GM21367 (cell line): ENCODE measurements at regions not wholly inside any gene's neighbourhood (a gene's known extent, or its start where the extent isn't known, plus 50 kb on each side); places are given as distances from the start of the nearest gene placed in this dataset.
"Not testable (repeated sequence)": the region's sequence is repeated elsewhere in the genome, so short reads cannot be mapped to it uniquely, and the experiment has no call there.

Experiments
- ATAC-seq: cut with Tn5 transposase; IDR thresholded peaks from one replicate; pipeline ENCODE4 v1.9.1; 2021; ENCODE audit not compliant: unreplicated experiment

DNA sequence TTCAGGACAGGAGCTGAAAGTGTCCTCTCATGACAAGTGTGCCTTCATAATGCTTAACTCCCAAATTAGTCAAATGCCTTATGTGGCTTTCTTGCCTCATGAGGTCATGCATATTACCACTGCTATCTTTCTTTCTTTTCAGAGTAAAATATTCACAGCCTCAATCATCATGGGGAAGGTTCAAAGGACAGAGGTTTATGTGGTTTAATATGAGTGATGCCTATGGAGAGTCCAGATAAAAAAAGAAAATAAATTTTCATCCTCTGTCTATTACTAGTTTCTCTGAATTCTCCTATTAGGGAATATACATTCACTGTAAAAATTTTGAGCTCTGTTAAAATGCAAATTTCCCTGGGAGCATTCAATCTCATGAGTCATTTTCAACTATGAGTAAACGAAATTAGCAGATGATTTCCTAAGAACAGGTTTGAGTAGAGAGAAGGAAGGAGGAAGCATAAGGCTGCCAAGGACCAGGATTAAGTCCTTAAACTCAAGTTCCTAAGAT lies 396.9 kb upstream of the ADGRB3 start:
- no peak for ATAC-seq

DNA sequence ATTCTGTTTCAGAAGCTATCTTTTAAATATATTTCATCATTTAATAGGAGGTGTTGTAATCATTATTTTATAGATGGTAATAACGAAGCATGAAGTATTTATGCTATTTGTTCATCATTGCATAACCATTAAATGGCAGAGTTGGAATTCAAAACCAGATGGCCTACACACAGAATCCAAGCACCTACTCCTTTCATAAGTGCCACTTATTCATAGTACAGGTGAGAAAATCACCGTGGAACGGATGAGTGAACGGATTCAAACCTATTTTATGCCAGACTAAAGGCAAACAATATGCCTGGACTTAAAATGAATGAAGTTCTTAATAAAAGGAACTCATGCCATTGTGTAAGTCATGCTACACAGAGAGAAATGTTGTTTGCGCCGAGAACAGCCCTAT lies 397.9 kb upstream of the ADGRB3 start:
- no peak for ATAC-seq

DNA sequence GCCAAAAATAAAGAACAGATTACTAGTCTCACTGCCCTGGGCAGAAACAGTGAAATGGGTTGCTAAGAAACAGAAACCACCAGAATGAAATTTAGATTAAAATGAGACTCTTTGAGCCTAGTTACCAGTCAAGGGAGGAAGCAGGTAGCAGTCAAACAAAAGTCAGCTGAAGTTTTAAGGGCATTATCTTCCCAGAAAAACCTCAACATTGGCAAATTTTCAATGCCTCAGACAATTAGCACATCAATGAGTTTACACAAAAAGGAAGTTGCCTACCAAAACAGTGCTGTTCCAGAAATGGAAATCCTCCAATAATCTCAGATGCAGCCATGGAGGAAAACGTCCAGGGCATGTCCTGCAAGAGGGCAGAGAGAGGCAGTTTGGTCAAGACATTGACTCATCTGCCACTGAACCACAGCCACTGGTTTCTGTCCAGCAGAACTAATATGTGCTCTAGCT lies 399.7 kb upstream of the ADGRB3 start:
- ATAC-seq, result peak; percentile 44

DNA sequence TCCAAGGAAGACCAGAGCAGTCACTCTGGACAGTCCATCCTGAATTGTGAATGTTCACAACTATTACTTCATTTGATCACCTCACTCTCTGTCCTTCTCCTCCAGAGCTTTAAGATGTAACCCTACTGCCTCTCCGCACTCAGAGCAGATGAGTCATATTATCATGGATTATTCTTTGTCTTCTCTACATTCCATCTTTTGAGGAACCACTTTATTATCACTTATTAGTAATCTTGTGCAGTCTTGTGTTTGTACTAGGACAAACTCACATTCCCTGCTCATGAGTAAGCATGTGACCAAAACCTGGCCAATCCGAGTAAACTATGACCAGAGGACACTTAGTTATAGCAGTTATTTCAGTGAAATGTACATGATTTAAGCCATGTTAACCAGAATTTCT lies 401.5 kb upstream of the ADGRB3 start:
- no peak for ATAC-seq

DNA sequence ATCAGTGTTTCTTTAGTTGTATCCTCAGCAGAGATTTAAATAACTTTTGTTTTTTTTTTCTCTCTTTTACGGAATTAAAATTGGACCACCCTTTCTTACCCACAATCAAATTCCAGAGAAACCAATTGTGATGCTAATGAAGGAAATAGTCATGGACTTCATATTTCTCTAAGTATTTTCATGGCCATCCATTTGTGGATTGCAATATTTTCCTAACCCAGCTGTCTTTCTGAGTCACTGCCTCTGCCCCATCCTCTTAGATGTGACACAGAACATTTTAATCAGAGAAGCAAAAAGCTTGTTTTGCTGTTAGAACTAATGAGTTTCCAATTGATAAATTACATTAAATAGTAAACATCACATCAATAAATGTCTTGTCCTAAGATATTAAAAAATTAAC lies 405.5 kb upstream of the ADGRB3 start:
- no peak for ATAC-seq

DNA sequence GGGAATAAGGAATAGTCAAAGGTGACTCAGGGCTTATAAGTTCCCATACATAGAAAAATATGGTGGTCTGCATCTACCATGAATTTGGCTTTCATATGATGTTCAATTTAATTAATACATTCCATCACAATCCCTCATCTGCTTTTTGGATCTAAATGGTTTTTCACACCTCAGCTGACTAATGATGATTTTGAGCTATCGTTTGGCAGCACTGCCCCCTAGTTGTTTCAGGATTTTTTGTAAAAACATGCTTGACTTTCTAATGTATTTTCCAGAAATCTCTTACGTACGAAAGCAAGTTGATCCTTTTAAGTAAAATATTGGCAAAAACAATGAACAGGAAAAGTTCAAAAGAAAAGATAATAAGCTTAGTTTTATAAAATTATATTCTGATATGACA lies 408.6 kb upstream of the ADGRB3 start:
- ATAC-seq, result no peak

DNA sequence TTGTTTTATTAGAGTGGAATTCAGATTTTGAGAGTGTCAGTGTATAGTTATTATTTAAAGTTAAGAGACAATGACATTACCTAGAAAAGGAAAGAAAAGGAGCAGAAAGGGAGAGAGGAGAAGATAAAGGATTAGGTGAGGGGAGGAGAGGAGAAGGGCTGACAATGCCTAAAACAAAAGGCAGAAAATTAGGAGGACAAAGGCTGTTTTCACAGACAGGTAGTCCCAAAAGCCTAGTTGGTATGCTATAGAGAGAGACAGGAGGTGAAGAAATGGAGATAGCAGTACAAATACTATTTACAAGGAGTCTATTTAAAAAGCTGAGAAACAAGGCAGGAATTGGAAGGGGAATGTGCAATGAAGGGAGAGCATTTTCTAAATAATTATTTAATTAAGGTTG lies 409.4 kb upstream of the ADGRB3 start:
- no peak for ATAC-seq

DNA sequence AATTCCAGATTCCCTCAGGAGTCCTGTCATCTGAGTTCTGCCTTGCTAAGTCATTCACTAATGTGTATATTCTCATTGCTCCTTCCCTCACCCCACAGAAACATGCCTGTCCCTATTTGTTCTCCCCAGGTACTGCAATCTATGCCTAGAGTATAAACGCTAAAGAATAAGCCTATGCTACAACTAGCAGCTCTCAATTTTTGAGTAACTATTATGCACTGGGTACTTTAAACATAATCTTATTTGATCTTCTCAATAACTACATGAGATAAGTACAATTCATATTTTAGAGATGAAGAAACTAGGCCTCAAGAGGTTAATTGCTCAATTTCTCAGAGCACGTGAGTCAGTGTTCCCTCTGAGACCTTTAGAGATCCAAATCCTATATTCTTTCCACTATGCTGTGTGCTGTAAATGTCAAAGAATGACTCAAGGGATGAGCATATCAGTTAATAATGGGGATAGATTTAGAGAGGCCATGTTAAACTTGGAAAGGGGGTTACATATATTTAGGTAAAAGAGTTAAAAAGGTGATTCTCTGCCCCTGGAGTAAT lies 423.8 kb upstream of the ADGRB3 start:
- ATAC-seq, result no peak

DNA sequence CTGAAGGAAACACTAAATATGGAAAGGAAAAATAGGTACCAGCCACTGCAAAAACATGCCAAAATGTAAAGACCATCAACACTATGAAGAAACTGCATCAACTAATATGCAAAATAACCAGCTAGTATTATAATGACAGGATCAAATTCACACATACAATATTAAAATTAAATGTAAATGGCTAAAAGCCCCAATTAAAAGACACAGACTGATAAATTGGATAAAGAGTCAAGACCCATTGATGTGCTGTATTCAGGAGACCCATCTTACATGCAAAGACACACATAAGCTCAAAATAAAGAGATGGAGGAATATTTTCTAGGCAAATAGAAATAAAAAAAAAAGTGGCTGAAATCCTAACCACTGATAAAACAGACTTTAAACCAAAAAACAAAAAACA lies 427.5 kb upstream of the ADGRB3 start:
- not testable (repeated sequence) for ATAC-seq

DNA sequence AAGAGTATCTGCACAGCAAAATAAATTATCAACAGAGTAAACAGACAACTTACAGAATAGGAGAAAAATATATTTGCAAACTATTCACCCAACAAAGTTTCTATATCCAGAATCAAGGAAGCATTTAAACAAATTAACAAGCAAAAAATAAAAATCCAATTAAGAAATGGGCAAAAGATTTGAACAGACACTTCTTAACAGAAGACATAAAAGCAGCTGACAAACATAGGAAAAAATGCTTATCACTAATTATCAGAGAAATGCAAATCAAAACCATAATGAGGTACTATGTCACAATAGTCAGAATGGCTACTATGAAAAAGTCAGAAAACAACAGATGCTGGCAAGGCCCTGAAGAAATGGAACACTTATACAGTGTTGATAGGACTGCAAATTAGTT lies 434.2 kb upstream of the ADGRB3 start:
- no peak for ATAC-seq

DNA sequence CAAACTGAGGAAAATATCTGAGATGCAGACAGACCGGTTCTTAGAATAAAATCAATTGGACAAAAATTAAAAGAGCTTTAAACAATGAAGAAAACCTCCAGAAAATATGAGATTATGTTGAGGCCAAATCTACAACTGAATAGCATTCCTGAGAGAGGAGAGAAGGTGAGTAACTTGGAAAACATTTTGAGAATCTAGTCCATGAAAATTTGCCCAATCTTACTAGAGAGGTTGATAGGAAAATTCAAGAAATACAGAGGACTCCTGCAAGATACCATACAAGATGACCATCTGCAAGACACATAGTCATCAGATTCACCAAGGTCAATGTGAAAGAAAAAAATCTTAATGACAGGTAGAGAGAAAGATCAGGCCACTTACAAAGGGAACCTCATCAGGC lies 437.7 kb upstream of the ADGRB3 start:
- ATAC-seq, result no peak

DNA sequence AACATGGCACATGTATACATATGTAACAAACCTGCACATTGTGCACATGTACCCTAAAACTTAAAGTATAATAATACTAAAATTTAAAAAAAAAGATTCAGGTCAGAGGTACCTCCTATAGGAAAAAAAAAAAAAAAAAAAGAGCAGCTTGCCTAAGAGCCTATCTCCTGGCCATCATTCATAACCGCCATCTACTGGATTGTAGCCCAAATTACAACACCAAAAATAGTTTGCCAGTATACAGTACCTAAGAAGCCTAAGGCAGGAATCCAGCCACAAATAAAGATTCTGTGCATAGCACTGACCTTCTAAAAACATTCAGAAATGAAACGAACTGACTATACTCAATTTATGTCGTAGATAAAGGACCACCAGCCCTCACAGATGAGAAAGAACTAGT lies 438.4 kb upstream of the ADGRB3 start:
- peak; percentile 75 for ATAC-seq

DNA sequence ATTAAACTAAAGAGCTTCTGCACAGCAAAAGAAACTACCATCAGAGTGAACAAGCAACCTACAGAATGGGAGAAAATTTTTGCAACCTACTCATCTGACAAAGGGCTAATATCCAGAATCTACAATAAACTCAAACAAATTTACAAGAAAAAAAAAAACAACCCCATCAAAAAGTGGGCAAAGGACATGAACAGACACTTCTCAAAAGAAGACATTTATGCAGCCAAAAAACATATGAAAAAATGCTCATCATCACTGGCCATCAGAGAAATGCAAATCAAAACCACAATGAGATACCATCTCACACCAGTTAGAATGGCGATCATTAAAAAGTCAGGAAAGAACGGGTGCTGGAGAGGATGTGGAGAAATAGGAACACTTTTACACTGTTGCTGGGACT lies 439.3 kb upstream of the ADGRB3 start:
- ATAC-seq, result not testable (repeated sequence)

DNA sequence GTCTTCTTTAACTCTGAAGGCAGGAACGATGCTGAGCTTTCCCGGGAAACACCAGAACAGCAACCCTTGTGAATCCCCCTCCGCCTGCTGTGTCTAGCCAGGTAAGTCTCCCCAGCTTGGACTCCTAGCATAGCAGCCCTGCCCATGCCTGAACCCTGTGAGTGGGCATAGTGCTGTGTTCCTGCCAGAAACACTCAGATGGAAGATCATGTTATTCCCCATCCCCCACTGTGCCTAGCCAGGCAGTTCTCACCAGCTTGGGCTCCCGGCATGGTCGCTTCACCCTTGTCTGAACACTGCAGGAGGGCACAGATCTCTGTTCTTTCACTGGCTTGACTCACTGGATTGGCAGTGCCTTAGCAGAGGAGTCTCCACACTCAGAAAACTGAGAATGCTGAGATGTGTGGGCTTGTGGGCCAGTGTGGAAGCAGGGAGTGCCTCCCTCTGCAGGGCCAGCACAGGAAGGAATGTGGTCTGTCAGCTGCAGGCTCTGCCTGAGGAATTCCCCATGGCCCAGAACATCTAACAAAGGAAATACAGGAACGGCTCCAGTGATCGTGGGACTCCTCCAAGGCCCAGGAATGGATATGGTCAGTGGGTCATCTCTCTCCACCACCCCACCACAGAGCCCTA lies 440.1 kb upstream of the ADGRB3 start:
- ATAC-seq, result no peak

DNA sequence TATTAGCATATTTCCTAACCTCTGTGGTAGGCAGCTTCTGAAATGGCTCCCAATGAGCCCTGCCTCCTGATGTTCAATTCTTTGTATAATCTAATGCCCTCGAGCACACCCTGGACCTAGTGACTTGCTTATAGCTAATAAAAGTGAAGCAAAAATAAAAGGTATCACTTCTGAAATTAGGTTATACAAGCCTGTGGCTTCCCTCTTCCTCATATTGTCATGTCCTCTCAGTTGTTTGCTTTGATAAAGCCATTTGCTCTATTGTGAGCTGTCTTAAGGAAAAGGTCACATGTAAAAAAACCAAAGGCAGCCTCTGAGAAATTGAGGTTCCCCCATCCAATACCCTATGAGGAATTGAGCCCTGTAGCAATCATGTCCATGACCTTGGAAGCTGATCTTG lies 442.1 kb upstream of the ADGRB3 start:
- ATAC-seq, result no peak

DNA sequence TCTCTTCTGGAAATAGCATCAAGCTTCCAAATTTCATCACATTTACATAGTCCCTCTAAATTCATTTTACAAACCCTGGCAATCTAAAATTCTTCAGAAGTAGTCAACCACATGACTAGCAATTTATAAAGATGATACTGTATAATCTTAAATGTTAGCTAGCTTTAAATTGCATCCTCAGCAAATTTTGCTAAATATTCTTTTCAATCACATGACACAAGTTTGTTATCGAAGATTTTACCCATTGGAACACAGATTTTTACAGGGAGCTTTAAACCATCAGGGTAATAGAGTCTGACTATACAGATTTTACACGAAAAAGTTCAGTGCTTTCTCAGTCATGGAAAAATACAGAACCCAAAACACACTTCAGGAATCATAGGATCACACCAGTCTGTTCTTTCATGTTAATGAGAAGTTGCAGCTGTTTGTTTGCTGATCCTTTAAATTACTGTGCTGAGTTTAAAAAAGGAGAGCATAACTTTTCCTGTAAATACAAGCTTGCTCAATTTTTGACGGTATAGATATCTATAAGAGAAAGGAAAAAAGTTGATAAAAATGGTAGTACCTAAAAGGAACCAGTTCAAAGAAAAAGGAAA lies 445.8 kb upstream of the ADGRB3 start:
- no peak for ATAC-seq

DNA sequence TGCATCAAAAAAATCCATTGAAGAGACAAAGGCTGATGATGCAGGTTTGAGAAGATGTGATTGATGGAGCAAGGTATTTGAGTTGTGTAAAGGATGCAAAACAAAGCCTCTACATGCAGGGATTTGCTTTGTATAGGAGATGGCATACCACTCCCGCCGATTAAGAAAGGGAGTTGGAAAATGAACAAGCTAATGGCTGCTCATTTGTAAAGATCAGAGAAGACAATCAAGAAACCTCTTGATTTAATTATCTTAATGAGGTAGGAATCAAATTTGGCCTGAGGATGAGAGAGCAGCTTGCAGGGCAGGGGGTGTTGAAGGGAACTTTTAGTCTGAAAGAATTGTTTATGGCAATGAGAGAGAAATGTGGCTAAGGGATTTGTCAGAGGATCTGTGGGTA lies 448.2 kb upstream of the ADGRB3 start:
- no peak for ATAC-seq

DNA sequence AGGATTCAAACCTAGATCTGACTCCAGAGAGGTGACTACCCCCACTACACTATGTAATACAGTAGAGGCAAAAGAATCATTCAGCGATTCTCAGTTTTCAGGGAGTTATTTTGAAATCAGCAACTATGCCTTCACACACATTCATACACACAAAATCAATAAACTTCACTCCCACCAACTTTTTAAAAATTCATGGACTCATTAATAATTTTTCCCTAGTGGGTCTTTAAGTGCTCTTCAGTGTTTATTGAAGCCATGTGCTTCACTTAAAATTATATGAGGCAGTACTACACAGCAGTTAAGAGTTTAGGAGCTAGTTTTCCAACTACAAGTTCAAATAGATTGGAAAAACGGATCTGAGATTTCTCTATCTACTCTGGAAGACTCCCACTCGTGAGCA lies 452.7 kb upstream of the ADGRB3 start:
- no peak for ATAC-seq

DNA sequence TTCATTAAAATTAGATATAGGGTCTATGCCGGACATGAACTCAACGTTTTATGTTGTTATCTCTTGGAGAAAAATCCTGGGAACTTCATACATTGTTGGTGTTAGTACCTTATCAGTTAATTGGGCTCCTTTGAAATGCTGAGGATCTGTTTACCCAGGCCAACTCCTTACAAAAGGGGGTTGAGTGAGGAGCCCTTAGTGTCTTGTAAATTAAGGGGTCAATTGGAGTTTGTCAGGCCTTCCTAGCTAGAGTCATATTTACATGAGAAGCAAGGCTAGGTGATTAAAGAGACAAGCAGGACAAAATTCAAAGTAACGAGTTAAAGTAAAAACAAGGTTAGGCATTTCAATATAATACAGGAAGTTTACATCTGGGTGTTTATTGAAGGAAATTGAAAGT lies 454.1 kb upstream of the ADGRB3 start:
- not testable (repeated sequence) for ATAC-seq

DNA sequence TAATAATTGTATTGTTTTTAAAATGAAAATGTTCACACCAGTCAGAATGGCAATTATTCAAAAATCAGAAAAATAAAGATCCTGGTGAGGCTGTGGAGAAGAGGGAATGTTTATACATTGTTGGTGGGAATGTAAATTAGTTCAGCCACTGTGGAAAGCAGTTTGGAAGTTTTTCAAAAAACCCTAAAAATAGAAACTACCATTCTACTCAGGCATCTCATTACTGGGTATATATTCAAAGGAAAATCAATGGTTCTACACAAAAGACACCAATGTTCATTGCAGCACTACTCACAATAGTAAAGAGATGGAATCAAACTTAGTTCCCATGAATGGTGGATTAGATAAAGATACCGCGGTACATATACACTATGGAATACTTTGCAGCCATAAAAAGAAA lies 461.5 kb upstream of the ADGRB3 start:
- ATAC-seq, result no peak

DNA sequence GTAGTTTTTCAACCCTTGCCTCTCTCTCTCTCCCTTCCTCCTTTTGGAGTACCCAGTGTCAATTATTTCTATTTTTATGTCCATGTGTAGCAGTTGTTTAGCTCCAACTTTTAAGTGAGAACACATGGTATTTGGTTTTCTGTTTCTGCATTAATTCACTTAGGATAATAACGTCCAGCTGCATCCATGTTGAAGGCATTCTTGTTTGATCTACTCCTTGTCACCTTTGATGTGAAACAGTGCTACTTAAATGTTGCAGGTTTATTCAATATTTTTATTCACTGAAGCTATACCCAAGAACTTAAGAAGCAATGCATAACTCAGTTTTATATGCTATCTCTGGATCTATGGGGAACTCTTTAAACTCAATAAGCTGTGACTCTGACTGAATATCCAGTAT lies 465.2 kb upstream of the ADGRB3 start:
- no peak for ATAC-seq

DNA sequence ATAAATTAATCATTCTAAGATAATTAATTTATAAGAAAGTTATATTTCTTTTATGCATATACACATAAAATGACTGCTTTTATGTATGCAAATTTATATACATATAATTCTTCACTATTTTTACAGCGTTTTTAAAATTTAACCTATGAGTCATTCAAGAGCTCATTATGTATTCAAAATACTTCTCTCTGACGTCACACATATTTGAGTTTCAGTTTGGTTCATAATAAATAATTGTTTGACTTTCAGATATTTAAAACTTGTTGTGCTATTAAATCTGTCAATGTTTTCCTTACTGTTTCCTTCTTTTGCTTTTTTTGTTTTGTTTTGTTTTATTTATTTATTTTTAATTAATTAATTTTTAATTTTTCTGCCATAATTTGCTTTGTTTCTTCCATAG lies 467.5 kb upstream of the ADGRB3 start:
- ATAC-seq, result no peak

DNA sequence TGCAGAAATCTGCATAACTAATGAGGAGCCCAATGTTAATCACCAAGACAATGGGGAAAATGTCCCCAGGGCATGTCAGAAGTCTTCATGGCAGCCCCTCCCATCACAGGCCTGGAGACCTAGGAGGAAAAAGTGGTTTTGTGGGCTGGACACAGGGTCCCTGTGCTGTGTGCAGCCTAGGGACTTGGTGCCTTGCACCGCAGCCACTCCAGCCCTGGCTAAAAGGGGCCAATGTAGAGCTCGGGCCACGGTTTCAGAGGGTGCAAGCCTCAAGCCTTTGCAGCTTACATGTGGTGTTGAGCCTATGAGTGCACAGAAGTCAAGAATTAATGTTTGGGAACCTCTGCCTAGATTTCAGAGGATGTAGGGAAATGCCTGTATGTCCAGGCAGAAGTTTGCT lies 474.3 kb upstream of the ADGRB3 start:
- not testable (repeated sequence) for ATAC-seq
